Adrenal gland (tissue), 5 donors: ENCODE measurements at regions not wholly inside any gene's neighbourhood (a gene's known extent, or its start where the extent isn't known, plus 50 kb on each side); places are given as distances from the start of the nearest gene placed in this dataset.

ENCODE experiments used
- CTCF ChIP-seq, 6 experiments: fragments of 450-650 bp in 4 of 6; fragments of 200-600 bp in 2 of 6; sonication (generic) in 1 of 6; IDR thresholded peaks; 1 replicate in 5 of 6; 2 replicates in 1 of 6; pipeline versions ENCODE4 v1.5.1 to v1.8.0; 2016 to 2021; ENCODE audit warnings: antibody characterized with exemption in 6 of 6, mild to moderate bottlenecking in 2 of 6, moderate library complexity in 1 of 6
- POLR2A ChIP-seq, 2 donors: fragments of 450-650 bp; IDR thresholded peaks; one replicate each; pipeline ENCODE4 v1.6.1; 2017; ENCODE audit warnings: antibody characterized with exemption in 2 of 2, mild to moderate bottlenecking in 2 of 2, moderate library complexity in 1 of 2
- donor health status: DM: no; HTN: no; CAD: no.

DNA sequence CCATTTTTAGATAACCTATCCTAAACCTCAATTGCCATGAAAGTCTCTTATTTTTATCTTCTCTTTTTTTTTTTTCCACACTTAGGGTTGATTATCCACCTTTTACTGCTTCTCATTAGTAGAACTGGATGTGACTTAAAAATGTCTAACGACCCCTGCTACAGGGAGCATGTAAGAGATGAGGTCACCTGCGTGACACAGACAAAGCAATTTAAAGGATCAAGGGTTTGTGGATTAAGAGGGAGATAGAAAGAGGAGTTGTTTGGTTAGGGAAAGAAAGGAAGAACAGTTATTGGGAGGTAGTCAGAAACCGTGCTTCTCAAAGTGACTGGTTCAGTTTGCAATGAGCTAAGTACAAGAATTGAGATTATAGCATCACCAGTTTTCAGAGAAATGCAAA, 239.1 kb downstream of the ALX1 start:
- TF ChIP-seq CTCF (IDR thresholded peaks at IDR 0.05) (no peak), POLR2A (IDR thresholded peaks at IDR 0.05) (no peak)
